GM12892 (cell line): ENCODE measurements at regions not wholly inside any gene's neighbourhood (a gene's known extent, or its start where the extent isn't known, plus 50 kb on each side); places are given as distances from the start of the nearest gene placed in this dataset.

Experiments used
- DNase-seq: peaks from one replicate; pipeline ENCODE4 v3.0.0; 2011; ENCODE audit not compliant: insufficient read length
- FAIRE-seq: peaks from 2 replicates; lab custom pipeline; 2011; peaks lifted over from hg19 to GRCh38; lab: Jason Lieb, UNC
- POLR2A ChIP-seq: IDR thresholded peaks from 2 replicates; pipeline ENCODE4 v1.6.1; 2011; ENCODE audit warnings: low read depth, low read length, control low read depth
- POLR2AphosphoS5 ChIP-seq: IDR thresholded peaks from 2 replicates; pipeline ENCODE4 v1.6.1; 2011; ENCODE audit warnings: low read depth, low read length, control low read depth
- TAF1 ChIP-seq: IDR thresholded peaks from 2 replicates; pipeline ENCODE4 v1.6.1; 2011; ENCODE audit warnings: low read depth, mild to moderate bottlenecking, control low read depth, low read length, borderline replicate concordance

DNA sequence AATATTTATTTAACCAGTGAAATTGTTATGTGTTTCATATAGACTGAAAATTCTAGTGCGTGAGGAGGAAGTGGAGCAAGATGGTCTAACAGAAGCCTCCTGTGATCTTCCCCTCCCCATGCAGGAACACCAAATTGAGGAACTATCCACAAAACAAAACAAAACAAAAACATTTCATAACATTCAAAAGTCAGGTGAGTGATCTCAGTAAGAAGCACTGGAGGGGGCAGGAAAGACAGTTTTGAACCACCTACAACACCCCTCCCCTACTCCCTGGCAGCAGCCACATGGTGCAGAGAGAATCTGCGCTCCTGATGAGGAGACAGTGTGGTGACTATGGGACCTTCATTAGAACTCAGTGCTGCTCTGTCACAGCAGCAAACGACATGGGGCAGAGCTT lies 221.9 kb upstream of the SEMA3C start:
- no peak for DNase-seq
- TF ChIP-seq TAF1: no peak
- no peak for TF ChIP-seq POLR2A
- no peak for TF ChIP-seq POLR2AphosphoS5
- FAIRE-seq: no peak

DNA sequence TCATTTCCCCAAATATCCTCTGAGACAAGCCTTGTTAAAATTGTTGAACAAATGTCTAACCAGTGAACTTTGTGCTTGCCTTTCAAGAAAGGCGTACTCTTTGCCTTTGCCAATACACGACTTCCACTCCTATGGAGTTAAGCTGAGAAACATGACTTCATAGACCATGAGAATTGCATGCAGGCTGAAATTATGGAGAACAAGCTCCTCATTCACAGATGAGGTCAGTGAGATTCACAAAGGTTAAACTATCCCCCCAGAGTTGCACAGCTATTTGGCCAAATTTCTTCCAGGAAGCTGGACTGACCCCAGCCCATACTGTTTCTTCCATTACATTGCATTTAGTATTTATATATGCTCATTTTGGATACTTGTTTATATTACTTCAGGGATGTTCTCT lies 221.4 kb upstream of the SEMA3C start:
- TF ChIP-seq POLR2AphosphoS5 (no peak), TAF1 (no peak), POLR2A (no peak)
- FAIRE-seq: no peak
- DNase-seq: no peak

DNA sequence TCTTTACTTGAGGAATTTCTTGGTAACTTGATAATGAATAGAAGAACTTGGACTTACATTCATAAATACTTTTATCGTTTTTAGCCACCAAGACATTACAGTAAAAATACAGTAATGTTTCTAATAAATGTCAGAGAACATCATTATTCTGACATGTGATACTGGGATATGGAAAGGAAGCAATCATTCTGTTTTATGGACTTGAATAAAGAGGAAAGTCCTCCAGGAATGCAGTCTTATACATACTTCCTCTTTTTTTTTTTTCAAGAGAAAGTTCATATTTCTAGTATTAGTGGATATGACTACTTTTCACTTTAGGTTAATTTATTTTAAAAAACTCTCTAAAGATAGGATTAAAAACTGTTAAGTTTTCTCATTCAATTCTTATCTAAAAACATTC lies 220.0 kb upstream of the SEMA3C start:
- TF ChIP-seq POLR2A (no peak), TAF1 (no peak), POLR2AphosphoS5 (no peak)
- DNase-seq (no peak), FAIRE-seq (no peak)

DNA sequence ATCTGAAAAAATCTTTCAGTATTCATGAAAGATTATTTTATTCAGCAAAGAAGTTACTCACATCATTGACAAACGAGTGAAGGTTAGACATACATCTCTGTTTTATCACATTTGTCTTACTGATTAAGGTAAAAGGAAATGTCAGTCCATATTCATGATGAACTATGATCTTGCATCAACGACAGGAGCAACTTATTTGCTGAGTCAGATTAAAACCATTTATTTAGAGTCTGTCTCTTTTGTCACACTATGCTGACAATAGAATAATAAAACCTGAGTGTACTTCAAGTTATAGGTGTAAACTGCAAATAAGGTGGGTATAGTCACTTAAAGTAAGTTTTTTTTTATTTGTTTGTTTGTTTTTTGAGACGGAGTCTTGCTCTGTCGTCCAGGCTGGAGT lies 216.5 kb upstream of the SEMA3C start:
- DNase-seq (no peak), FAIRE-seq (no peak)
- no peak for TF ChIP-seq POLR2A
- TF ChIP-seq TAF1: no peak
- no peak for TF ChIP-seq POLR2AphosphoS5

DNA sequence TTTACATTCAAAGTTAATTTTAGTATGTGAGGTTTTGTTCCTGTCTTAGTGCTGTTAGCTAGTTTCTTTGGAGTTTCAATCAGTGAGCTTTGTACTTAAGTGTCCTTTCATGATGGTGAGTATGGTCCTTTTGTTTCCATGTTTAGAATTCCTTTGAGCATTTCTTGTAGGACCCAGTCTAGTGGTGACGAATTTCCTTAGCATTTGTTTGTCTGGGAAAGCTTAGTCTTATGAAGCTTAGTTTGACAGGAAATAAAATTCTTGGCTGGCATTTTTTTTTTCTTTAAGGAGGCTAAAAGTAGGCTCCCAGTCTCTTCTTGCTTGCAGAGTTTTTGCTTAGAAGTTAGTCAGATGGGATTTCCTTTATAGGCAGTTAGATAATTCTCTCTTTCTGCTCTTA lies 209.2 kb upstream of the SEMA3C start:
- TF ChIP-seq POLR2A (no peak), POLR2AphosphoS5 (no peak), TAF1 (no peak)
- DNase-seq (no peak), FAIRE-seq (no peak)

DNA sequence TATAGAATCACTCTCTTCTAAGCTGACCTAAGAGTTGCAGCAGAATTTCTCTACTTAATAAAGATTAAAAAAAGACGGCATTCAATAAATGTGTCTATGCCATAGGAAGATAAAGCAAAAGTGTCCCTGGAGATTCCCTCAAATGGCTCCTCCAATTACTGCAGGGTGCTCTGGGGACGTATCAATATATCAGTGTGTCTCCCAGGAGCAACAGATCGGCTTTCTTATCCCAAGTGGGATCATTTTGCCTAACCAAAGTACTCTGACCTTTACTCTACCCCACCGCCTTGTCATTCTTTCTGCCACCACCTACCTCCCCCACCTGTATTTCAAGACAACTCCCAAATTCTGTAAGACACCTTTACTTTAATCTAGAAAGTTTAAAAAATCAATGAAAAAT lies 202.0 kb upstream of the SEMA3C start:
- TF ChIP-seq POLR2AphosphoS5 (no peak), TAF1 (no peak), POLR2A (no peak)
- DNase-seq (no peak), FAIRE-seq (no peak)

DNA sequence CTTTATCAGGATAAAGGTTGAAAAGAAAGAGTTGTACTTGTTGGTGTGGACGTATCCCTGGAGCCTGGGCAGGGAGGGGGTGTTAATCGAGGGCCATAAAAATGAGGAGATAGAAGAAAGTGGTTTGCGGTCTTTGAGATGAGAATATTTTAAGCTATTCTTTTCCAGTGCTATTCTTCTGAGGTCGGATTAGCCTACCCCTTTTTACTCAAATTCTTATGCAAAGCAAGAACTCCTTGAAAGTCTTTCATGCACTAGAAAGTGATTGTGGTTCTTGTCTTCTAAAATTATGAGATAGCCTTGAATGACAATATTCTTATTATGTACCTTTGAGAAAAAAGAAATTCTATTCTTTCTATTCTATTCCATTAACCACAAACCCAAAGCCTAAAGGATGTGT lies 201.3 kb upstream of the SEMA3C start:
- DNase-seq (no peak), FAIRE-seq (no peak)
- TF ChIP-seq TAF1: no peak
- no peak for TF ChIP-seq POLR2AphosphoS5
- no peak for TF ChIP-seq POLR2A

DNA sequence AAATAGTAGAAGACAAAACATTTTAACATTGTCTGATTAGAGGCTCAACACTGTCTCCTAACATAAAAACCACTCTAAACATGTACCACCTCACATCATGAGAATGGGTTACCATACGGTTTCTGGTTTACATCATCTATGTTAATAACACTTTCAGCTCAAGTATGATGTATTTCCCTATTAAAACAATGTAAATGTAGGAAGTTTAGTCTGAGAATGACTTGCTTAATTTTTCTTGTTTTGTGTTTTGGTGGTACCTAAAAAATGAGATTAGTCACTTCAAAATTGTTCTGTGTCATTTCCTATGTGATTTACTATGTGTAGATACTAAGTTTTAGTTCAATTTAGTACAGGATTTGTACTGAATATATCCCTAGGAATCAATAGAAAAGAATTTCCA lies 195.8 kb upstream of the SEMA3C start:
- FAIRE-seq: no peak
- DNase-seq: no peak

DNA sequence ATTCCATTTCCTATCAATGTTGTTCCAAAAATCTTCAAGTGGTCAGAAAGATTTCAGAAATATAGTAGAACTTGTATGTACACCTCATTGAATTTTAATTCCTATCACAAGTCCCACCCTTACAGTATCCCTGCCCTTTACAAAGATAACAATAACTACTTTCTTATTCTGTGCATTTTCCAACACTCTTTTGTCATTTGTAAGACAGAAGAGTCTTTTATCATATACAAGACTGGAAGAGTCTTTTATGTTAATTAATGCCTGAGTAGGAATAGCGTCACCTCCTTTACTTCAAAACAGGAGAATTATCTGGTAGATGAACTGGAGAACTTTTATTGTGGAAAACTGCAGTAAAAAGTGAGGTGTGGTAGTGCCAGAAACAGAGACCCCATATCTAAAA lies 193.9 kb upstream of the SEMA3C start:
- no peak for DNase-seq
- TF ChIP-seq POLR2AphosphoS5 (no peak), POLR2A (no peak), TAF1 (no peak)
- no peak for FAIRE-seq

More for the DNA sequence above, 195.8 kb upstream of the SEMA3C start:
- TF ChIP-seq POLR2AphosphoS5 (no peak), POLR2A (no peak), TAF1 (no peak)

DNA sequence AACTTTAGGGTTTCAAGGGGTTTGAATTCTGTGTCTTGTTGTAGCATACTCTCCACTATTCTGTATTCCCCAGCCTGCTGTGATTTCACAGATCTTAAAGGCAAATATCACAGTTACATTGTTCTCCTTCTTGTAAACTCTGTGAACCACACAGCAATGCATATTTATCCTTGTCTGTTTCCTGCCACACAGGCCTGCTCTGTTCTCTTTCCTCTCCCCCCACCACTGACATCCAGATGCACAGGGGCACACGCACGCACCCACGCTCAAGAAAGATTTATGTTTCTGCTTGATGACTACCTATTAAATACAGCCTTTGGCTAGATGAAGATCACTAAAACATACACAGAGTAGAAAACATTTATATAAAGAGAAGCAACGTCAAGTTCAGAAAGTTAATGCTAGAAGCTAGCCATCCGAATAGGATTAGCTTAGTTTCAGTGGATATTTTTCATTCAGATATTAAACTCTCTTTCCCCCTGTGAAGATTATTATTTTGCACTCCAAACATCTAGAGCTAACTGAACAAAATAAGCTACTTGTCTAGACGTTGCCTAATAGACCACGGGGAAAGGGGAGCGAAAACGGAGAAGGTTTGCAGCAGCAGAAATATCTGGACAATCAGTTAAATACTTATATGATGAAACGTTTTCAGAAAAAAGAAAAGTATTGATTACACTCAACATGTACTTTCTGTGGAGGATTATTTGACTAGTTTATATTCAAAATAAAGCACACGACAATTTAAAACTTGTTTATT lies 193.1 kb upstream of the SEMA3C start:
- TF ChIP-seq TAF1 (no peak), POLR2A (no peak), POLR2AphosphoS5 (no peak)
- FAIRE-seq: no peak

DNA sequence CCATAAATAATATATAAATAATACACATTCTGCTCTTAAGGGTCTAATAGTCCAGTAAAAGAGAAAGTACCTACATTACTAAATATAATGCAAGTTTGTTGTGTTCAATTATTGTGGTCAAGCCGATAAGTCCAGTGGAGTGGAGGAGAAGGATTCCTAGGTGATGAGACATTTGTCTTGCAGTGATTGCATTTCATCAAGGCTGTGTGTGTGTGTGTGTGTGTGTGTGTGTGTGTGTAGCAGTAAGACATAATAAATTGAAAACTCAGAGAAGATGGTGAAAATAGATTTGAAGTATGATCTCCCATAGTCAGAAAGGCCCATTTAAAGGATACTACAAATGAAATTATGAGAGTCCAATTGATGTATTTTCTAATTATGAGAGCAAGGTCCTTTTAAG lies 192.5 kb upstream of the SEMA3C start:
- FAIRE-seq: no peak
- DNase-seq: no peak
- TF ChIP-seq POLR2AphosphoS5: no peak
- no peak for TF ChIP-seq TAF1
- TF ChIP-seq POLR2A: no peak

More for the DNA sequence above, 193.1 kb upstream of the SEMA3C start:
- DNase-seq: no peak

DNA sequence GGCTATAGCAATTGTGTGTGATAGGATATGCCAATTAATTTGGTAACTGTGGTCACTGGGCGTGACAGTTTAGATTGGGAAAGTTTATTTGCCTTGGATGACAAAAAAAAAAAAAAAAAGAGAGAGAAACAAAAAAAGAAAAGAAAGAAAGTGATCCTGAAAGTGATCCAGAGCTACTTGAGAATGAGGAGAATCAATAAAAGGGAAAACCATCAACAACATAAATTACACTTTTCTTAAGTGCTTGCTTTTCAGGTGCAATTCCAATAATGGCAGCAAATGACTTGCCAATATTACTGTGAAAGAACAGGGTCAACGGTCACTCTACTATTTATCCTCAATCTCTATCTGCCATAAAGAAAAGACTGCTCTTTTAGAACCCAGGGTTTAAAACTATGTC lies 191.8 kb upstream of the SEMA3C start:
- no peak for DNase-seq
- no peak for FAIRE-seq

DNA sequence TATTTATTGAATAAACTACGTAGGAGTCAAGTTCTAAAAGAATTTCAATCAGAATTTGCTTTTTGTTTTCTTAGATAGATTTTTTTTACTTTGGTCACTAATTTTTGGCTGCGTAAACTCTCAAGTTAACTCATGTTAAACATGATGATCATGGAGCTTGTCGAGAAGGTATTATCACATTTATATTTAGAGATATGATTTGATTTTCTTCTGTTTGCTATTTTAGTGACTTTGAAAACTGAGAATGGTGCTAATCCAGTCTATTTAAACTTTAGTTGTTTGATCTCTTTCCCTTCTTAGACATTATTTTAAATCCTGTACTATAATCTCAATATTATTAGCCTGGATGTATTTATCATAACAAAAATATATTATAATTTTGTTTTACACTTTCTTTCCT lies 179.4 kb upstream of the SEMA3C start:
- no peak for DNase-seq
- no peak for FAIRE-seq

More for the DNA sequence above, 191.8 kb upstream of the SEMA3C start:
- TF ChIP-seq TAF1 (no peak), POLR2AphosphoS5 (no peak), POLR2A (no peak)

More for the DNA sequence above, 179.4 kb upstream of the SEMA3C start:
- TF ChIP-seq TAF1 (no peak), POLR2A (no peak), POLR2AphosphoS5 (no peak)
